GM21723 (cell line): ENCODE measurements at regions not wholly inside any gene's neighbourhood (a gene's known extent, or its start where the extent isn't known, plus 50 kb on each side); places are given as distances from the start of the nearest gene placed in this dataset.
"Not testable (repeated sequence)": the region's sequence is repeated elsewhere in the genome, so short reads cannot be mapped to it uniquely, and the experiment has no call there.

ENCODE experiments used
- ATAC-seq: cut with Tn5 transposase; IDR thresholded peaks from one replicate; pipeline ENCODE4 v1.9.1; 2021; ENCODE audit warnings: mild to moderate bottlenecking, moderate library complexity; ENCODE audit not compliant: unreplicated experiment

DNA sequence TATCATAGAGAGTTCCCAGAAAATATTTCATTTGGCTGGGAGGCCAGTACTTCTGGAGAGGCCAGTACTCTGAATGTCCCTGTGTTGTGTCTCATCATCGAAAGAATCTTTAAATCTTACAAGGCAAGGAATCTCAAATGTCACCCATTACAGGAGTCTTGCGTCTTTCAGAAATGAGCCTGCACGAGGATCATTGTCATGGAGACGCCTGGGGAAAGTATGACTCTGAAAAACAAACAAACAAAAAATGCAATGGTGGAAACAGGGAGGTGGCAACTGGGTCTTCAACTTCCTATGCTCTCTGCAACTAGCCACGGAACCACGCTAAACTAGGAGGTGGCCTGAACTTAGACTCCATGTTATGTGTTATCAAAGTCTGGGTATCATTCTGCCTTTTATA, 804.6 kb downstream of the EPHA3 start:
- no peak for ATAC-seq

DNA sequence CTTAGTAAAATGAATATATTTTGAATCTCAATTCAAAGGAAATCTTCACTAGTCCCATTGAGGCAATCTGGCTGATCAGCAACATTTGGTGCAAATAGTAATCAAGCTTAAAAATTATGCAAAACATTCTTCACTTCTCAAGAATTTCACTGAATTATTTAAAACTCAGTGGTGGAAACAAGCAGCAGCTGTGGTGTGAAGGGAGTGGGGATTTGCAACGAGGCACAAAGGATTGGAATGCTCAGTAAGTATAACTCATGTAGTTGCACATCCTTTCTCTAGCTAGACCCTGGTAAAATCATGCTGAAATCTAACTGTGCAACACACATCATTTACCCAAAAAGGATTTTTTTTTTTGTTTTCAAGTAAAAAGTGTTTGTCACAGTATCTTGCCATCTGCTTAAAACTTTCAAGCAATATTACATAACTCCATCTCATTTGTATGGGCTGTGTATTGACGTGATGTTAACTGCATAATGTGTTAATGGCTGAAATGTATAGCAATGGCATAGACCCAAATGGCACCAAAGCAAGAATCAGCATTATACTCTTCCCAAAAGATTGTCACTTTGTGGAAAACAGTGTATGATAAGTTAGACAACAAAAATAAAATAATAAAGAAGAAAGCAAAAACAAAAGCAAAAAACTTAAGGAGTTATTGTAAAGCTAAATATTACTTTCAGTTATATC, 816.6 kb downstream of the EPHA3 start:
- ATAC-seq, result no peak

DNA sequence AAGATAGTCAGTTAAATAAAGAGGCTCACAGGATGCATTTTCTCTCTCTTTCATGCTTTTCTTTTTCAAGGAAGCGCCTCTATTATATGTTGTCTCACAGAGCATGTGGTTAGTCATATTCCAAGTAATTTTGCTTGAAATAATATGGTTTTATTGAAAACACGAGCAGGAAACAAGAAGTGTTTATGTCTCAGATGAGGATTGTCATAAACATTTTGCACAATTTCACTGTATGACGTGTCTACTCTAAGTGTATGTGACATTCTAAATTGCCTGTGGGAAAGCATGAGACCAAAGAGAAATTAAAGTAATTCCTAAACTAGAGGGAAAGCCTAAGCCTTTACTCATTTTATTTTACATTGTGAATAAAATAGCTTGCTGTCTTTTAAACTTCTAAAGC, 818.6 kb downstream of the EPHA3 start:
- ATAC-seq, result no peak

DNA sequence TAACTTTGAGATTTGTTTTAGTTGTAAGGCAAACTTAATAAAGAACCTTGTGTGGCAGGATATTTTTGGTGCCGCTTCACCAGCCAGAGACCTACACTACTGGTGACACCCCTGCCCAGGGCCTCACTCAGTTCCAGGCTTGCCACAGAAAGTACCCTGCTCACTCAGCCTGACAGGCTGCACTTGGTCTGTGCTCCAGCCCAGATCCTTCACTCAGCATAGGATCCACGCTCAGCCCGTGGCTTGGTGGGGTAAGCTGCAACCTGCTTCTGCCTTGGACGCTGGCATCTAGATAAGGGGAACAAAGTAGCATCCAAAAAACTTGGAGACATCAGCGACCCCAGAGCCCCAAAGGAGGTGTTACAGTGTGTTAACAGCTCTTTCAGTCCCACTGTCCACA, 825.5 kb downstream of the EPHA3 start:
- no peak for ATAC-seq

DNA sequence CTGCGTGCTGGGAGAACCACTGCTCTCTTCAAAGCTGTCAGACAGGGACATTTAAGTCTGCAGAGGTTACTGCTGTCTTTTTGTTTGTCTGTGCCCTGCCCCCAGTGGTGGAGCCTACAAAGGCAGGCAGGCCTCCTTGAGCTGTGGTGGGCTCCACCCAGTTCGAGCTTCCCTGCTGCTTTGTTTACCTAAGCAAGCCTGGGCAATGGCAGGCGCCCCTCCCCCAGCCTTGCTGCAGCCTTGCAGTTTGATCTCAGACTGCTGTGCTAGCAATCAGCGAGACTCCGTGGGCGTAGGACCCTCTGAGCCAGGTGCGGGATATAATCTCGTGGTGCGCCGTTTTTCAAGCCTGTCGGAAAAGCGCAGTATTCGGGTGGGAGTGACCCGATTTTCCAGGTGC, 837.0 kb downstream of the EPHA3 start:
- ATAC-seq, result not testable (repeated sequence)

DNA sequence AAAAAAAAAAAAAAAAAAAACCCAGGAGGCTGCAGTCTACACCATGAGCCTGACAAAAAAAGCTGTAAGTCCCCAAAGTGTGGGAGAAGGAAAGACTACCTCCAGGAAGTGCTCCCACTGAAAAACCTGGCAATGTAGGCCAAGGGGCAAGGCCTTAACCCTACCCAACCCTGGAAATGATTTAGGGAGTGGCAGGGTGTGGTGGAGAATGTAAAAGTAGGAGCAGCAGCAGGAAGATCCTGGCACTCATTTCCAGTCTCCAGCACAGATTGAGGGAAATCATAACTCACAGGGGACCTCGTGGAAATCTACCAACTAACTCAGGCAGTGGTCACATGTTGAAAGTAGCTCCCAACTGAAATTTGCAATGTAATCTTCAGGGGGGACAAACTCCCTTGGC, 839.5 kb downstream of the EPHA3 start:
- no peak for ATAC-seq

DNA sequence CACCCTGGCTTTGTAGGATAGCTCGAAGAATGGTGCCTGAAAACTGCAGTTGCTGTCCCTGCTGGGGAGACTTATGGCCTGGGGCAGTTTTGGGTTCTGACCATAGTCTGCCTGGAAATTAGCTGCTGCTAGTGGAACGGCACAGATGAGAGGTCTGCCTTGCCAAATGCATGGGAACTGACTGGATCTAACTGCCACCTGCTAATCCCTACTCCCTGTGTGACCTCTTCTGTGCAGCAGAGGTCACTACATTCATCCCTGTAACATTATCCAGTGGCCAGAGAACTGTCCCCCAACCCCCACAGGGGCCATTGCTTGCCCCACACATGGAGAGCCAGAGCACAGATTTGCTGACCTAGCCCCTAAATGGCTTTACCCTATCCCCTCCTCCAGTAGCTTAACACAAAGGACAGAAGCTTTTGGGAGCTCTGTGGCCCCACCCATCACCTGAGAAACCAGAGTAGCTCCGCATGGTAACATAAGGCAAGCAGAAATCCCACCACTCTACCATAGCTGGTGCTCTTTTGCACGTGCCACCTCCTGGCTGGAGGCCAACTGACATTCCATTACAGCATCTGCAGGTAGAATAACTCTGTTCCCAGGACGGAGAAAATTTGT, 840.0 kb downstream of the EPHA3 start:
- no peak for ATAC-seq

DNA sequence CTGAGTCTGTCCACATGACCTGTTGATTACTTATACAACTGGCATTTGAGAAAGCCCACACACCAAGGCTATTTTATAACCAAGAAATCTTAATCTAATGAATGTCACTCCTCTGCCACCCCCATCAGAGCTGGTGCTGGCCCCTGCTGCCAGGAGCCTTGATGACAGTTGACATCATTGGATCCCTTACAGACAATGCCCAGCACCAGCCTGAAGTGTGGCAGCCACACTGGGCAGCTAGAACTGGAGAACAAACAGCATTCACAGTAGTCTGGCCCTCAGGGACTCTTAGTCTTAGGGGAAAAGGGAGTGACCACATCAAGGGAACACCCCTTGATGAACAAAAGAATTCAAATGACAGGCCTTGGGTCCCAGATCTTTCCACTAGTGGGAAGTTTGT, 840.6 kb downstream of the EPHA3 start:
- ATAC-seq, result no peak

DNA sequence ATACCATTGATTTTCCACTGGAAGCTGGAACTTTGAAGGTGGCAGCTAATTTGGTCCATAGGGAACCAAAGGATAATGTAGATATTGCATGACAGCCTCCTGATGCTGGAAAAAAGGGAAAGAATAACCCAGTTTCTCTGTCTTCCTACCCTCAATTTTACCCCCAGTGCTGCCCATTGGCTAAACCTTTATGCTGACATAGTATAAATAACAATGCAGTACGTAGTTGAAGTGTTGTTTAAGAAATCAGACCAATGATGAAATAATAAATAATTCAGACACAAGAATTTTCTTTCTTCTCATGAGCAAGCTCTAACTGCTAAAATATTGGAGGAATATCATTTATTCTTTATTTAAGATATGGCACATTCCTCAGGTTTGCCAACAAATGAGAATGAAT, 843.4 kb downstream of the EPHA3 start:
- no peak for ATAC-seq

DNA sequence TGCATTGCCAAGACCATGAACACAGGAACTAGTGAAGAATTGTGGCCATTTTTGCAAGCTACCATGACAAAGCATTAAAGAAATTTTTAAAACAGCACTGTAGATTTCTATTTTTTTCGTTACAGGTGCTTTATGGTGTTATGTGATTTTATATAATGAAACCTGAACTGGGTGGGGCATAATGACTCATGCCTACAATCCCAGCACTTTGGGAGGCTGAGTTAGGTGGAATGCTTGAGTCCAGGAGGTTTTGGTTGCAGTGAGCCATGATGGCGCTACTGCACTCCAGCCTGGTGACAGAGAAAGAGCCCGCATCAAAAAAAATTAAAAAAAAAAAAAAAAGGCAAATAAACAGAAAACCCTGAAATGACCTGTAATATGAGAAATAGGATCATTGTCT, 846.7 kb downstream of the EPHA3 start:
- no peak for ATAC-seq

DNA sequence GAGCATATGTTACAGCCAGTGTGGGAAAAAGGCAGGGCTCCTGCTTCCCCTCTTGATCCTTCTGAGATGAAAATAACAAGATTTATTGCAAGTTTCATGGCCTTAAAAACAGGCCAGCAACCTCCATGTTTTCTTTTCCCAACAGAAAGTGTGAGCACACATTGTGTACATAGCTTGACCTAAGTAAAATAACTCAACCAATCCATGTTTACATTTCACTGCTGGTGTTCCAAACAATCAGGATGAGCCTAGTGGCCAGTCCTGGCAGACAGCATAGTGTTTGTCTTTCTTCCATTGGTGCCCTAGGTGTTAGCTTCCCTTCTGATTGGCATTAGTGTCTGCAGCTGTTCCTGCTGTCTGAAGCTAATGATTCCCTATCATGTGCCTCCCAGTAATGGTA, 847.7 kb downstream of the EPHA3 start:
- ATAC-seq, result no peak

DNA sequence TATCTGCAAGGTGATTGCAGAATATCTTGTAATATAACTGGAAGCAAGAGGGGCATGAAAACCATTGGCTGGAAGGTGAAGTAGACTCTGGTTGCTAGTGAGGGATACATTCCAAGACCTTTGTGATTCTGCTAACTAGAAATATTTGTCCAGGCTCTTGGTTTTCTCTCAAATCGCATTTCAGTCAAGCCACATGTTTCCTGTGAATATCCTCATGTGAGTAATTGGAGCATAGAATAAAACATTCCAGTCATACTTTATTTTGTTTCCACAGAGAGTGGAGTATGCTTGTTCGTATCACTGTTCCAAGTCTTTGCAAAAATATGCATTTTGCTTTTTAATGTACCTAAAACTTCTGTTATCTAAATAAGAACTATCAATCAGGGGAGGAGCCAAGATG, 850.0 kb downstream of the EPHA3 start:
- ATAC-seq, result no peak

DNA sequence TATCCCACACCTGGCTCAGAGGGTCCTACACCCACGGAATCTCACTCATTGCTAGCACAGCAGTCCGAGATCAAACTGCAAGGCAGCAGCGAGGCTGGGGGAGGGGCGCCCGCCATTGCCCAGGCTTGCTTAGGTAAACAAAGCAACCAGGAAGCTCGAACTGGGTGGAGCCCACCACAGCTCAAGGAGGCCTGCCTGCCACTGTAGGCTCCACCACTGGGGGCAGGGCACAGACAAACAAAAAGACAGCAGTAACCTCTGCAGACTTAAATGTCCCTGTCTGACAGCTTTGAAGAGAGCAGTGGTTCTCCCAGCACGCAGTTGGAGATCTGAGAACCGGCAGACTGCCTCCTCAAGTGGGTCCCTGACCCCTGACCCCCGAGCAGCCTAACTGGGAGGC, 850.7 kb downstream of the EPHA3 start:
- not testable (repeated sequence) for ATAC-seq

DNA sequence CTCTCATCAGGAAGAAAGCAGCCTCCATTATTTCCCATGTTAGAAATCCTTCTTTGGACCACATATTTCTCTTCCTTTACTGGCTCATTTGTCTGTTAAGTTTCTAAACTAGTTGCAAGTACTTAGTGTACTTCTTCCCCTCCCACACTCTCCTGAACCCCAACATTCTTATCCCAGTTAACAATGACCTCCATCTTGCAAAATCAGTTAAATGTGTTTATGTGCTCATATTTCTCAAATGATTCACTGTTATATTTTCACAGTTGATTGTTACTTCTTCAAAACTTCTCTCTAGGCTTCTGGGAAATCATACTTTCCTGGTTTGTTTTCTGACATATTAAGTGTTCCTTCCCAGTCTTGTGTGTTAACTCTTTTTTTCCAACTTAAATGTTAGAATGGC, 856.9 kb downstream of the EPHA3 start:
- no peak for ATAC-seq

DNA sequence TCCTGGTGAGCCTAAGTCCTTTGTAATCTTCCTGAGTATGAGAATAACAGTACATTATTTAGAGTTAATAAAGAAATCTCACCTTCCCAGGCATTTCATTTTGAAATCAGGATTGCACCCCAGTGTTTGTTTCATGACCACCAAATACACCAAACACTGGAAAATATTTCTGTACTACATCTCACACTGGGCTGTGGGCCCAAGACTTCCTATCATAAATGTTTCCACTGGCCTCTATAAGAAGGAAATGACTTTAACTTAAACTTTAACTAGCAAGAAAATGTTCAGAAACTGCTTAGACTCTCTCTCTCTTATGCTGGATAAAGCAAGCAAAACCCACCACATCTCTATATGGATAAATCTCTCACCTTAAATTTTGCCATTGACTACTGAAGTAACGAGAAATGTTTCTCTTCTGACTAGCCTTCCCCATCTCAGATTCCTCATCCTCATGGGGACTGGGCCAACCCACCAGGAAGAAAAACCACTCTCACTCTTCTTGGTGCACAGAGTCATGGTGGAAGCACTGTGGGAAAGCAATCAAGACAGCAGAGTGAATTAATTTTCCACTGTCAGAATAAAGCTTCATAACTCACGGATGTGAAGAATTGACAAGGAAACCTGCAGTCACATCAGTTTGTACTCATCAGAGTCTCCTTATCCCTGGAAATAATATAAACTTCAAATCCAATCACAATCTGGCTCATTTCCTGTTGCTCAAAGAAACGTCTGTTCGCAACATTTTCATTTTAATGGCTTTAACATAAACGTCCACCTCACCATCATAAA, 859.6 kb downstream of the EPHA3 start:
- ATAC-seq, result no peak

DNA sequence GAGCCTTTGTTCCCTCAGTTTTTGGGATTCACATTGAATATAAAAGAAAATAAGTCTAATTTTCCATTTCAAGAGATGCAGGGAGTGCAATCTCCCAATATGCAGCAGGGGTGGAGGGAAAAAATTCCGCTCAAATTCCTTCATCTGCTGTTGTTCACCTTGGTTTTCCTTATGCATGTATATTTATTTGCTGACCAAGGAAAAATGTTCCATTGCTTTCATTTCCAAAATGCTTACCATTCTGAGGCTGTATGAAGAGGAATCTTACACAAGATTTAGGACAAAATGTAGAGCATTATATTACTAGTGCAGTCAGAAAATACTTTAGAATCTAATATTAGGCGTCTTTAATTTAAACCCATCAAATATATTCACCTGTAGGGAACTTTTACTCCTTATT, 863.9 kb downstream of the EPHA3 start:
- ATAC-seq, result no peak

DNA sequence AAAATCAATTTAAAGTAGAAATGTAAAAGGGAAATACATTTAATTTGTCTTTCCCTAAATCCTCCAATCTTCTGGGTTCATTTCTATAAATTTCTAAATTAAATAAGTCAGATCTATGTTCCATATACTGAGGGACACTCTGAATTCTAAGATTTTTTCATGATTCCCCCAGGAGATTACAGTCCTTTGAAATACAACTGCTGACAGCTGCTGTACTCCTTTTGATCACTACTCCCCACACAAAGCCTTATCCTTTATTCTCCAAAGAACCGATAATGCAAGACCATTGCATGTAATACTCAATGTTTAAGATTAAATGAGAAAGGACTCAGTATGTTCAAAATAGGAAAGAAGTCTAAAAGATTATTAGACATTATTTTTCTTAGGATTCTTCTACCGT, 865.7 kb downstream of the EPHA3 start:
- ATAC-seq, result no peak

DNA sequence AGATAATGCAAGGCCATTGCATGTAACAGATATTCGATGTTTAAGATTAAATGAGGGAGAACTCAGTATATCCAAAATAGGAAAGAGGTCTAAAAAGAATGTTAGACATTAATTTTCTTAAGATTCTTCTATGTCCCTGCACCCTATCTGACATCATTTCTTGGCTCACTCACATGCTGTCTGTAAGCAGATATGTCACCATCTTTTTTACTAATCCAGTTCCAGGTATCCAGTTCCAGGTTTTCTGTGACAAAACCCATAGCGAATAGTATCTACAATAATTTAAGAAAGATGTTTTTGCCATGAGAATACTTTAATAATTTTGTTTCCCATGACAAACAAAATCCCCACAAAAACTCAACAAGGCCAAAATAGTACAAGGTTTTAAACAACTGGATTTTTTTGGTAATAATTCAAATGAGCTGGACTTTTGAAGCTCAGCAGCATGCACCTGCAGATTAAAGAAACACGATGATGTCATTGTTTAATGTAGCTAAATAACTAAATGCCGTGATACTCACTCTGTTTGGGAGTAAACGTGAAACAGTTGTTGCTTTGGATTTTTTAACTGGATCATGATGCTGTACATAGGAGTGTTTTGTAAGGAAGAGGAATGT, 867.6 kb downstream of the EPHA3 start:
- no peak for ATAC-seq

DNA sequence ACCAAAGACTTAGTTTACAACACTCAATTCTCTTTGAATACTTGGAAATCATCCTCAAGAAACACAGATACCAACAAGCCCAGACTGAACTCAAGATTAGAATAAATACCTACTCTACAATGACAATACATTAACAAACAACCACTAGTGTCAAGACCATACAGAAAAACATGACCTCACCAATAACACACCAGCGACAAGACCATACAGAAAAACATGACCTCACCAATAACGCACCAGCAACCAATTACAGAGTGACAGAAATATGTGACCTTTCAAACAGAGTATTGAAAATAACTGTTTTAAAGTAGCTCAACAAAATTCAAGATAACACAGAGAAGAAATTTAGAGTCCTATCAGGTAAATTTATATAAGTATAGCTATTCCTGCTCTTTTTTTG, 876.0 kb downstream of the EPHA3 start:
- ATAC-seq, result no peak

DNA sequence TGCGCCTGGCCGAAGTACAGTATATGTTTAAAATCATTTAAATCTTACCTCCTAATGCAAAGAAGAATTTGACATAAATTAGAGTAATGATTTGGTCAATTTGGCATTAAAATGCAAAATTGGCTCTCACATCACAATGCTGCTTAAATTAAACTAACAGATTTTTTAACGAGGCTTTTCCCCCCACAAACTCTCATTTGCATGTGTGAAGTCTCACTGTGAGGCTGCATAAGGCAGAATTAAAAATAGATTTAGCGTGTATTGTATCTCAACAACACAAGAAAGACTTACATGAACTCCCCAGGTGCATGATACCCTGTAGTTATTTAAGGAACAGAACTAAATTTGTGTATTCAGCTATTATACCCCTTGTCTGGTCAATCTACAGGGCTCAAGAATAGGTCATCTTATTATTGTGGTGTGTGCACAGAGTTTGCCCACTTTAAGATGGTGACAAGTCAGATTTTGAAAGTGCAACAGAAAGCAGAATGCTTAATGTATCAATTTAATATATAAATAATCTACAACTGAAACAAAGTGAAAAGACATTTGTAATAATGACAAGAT, 897.9 kb downstream of the EPHA3 start:
- ATAC-seq, result no peak

DNA sequence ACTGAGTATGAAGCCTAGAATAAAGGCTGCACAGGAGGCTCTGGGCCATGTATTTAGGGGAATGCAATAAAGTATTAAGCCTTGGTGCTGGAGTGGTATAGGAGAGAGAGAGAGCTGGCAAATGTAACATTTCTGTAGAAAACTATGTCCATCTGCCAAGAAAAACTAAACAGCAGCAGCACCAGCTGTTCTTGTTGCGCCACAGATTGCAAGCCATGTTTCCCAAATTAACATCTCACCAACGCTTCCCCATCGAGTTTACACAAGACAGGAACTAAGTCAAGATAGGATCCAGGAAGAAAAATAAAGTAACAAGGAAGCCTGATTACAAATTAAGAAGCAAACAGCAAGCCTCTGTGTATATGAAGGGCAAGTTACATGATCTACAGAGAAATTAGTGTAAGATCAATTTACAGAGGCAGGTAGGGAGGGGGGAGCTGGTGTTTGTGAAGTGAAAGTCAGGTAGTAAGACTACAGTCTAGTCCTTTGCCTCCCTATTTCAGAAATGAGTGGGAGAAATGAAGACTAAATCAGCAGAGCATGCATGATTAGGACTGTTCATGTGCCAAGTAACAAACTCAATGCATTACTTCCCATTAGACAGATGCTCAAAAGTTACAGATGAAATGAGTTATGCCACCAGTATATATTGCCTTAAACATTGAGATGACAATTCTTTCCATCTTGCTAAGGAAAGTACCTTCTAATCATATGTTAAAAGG, 900.5 kb downstream of the EPHA3 start:
- ATAC-seq, result no peak
